Smooth muscle cell (in vitro differentiated cells): ENCODE measurements at regions not wholly inside any gene's neighbourhood (a gene's known extent, or its start where the extent isn't known, plus 50 kb on each side); places are given as distances from the start of the nearest gene placed in this dataset.
"Not testable (repeated sequence)": the region's sequence is repeated elsewhere in the genome, so short reads cannot be mapped to it uniquely, and the experiment has no call there.

ENCODE experiments used
- DNase-seq: peaks from one replicate; lab custom pipeline; 2025; ENCODE audit not compliant: unreplicated experiment; lab: John Stamatoyannopoulos, UW
- H2AFZ ChIP-seq: fragments of 200-600 bp; sonication (generic); 2 replicates; pipeline ENCODE4 v1.6.0; 2016; ENCODE audit warnings: antibody characterized with exemption, low read depth, mild to moderate bottlenecking
- H3F3A ChIP-seq: fragments of 200-600 bp; sonication (generic); 2 replicates; pipeline ENCODE4 v1.6.0; 2017; ENCODE audit warnings: antibody characterized with exemption, low read depth
- H3K27ac ChIP-seq: fragments of 200-600 bp; sonication (generic); 2 replicates; pipeline ENCODE4 v1.5.1; 2016; ENCODE audit warnings: low read depth, mild to moderate bottlenecking
- H3K27me3 ChIP-seq: fragments of 200-600 bp; sonication (generic); 2 replicates; pipeline ENCODE4 v1.6.1; 2016; ENCODE audit warnings: low read depth, mild to moderate bottlenecking
- H3K36me3 ChIP-seq: fragments of 200-600 bp; sonication (generic); 2 replicates; pipeline ENCODE4 v1.5.1; 2016; ENCODE audit warnings: low read depth
- H3K4me1 ChIP-seq: fragments of 200-600 bp; sonication (generic); 2 replicates; pipeline ENCODE4 v1.5.1; 2016; ENCODE audit warnings: low read depth
- H3K4me2 ChIP-seq: fragments of 200-600 bp; sonication (generic); 2 replicates; pipeline ENCODE4 v1.6.0; 2016; ENCODE audit warnings: mild to moderate bottlenecking
- H3K4me3 ChIP-seq: fragments of 200-600 bp; sonication (generic); 2 replicates; pipeline ENCODE4 v1.5.1; 2016; ENCODE audit warnings: mild to moderate bottlenecking
- H3K79me2 ChIP-seq: fragments of 200-600 bp; sonication (generic); 2 replicates; pipeline ENCODE4 v1.6.0; 2016; ENCODE audit warnings: low read depth, mild to moderate bottlenecking
- H3K9ac ChIP-seq: fragments of 200-600 bp; sonication (generic); 2 replicates; pipeline ENCODE4 v1.6.0; 2016; ENCODE audit warnings: low read depth
- H3K9me3 ChIP-seq: fragments of 200-600 bp; sonication (generic); replicated peaks from 2 replicates; pipeline ENCODE4 v1.5.1; 2016; ENCODE audit warnings: low read depth
- H4K20me1 ChIP-seq: fragments of 200-600 bp; sonication (generic); 2 replicates; pipeline ENCODE4 v1.6.0; 2016; ENCODE audit warnings: low read depth
- CTCF ChIP-seq: fragments of 200-600 bp; sonication (generic); IDR thresholded peaks from 2 replicates; pipeline ENCODE4 v1.5.1; 2017; ENCODE audit warnings: borderline replicate concordance, mild to moderate bottlenecking, antibody characterized with exemption; ENCODE audit not compliant: insufficient read depth, poor library complexity, severe bottlenecking
- WGBS: methylation state at CpG from one replicate; pipeline ENCODE4 v1.1.7; 2016; ENCODE audit warnings: low lambda C conversion rate; 5-methylcytosine and 5-hydroxymethylcytosine counted together

GRCh38 chr10:30200017-30200415, 140.6 kb upstream of the JCAD start:
- Histone ChIP-seq H3K79me2 (no peaks in the 10 kb centered on the region), H3K4me1 (no peaks in the 10 kb centered on the region), H3K4me3 (no peak overlapping the region), H3K27ac (no peak overlapping the region), H3K27me3 (no peaks in the 10 kb centered on the region), H4K20me1 (no peaks in the 10 kb centered on the region), H3K4me2 (no peak overlapping the region), H2AFZ (no peak overlapping the region), H3K36me3 (no peaks in the 10 kb centered on the region), H3K9ac (no peak overlapping the region), H3K9me3 (peaks cover 6% of the 10 kb centered on the region), H3F3A (no peaks in the 10 kb centered on the region)
- no peak for DNase-seq
- 86% methylated on average over 4 of the region's 4 CpGs for WGBS
- no peak for TF ChIP-seq CTCF

- no peak overlapping the region for H3K4me2 ChIP-seq
These were observed 140.1 kb upstream of the JCAD start for GRCh38 chr10:30199376-30200016.

GRCh38 chr10:30197186-30197585, 137.8 kb upstream of the JCAD start:
- H3K9me3 ChIP-seq = no peaks in the 10 kb centered on the region
- 42% methylated on average over 4 of the region's 4 CpGs for WGBS
- H3K4me2 ChIP-seq = no peak overlapping the region
- H3K4me1 ChIP-seq = no peaks in the 10 kb centered on the region
- H3K27ac ChIP-seq = no peak overlapping the region
- no peaks in the 10 kb centered on the region for H3K27me3 ChIP-seq
- no peak for DNase-seq
- H2AFZ ChIP-seq = no peak overlapping the region
- no peaks in the 10 kb centered on the region for H4K20me1 ChIP-seq
- TF ChIP-seq CTCF = no peak
- H3K9ac ChIP-seq = no peak overlapping the region
- H3K79me2 ChIP-seq = no peaks in the 10 kb centered on the region
- no peaks in the 10 kb centered on the region for H3F3A ChIP-seq
- no peaks in the 10 kb centered on the region for H3K36me3 ChIP-seq
- H3K4me3 ChIP-seq = no peak overlapping the region

More at GRCh38 chr10:30199376-30200016, 140.1 kb upstream of the JCAD start:
- Histone ChIP-seq H3K4me1 (no peaks in the 10 kb centered on the region), H3K79me2 (no peaks in the 10 kb centered on the region), H3K9me3 (peaks cover 6% of the 10 kb centered on the region), H3K36me3 (no peaks in the 10 kb centered on the region), H3K27ac (no peak overlapping the region), H3F3A (no peaks in the 10 kb centered on the region), H3K27me3 (no peaks in the 10 kb centered on the region), H4K20me1 (no peaks in the 10 kb centered on the region), H3K4me3 (no peak overlapping the region), H2AFZ (no peak overlapping the region), H3K9ac (no peak overlapping the region)
- no peak for TF ChIP-seq CTCF
- DNase-seq = no peak
- 83% methylated on average over 6 of the region's 6 CpGs for WGBS

GRCh38 chr10:30196559-30196958, 137.2 kb upstream of the JCAD start:
- H3K9ac ChIP-seq, H3K9me3 ChIP-seq, H4K20me1 ChIP-seq, H2AFZ ChIP-seq, H3K36me3 ChIP-seq, H3K27ac ChIP-seq, H3K79me2 ChIP-seq, H3K4me3 ChIP-seq, H3K4me2 ChIP-seq, H3K4me1 ChIP-seq, DNase-seq, H3K27me3 ChIP-seq, H3F3A ChIP-seq: not testable (repeated sequence)
- 70% methylated on average over 2 of the region's 2 CpGs for WGBS
